MCF 10A (cell line): ENCODE measurements at regions not wholly inside any gene's neighbourhood (a gene's known extent, or its start where the extent isn't known, plus 50 kb on each side); places are given as distances from the start of the nearest gene placed in this dataset.
A peak's percentile ranks its signal among the peaks of the same experiment; 100 is the strongest.

Experiments
- BruUV-seq: library from RNA; stranded (reverse); fragments of 400-500 nt; replicated peaks from 2 replicates; lab custom pipeline; 2021; lab: Mats Ljungman, UMichigan
- CTCF ChIA-PET: fragments of 300-600 bp; sonication (Branson Sonifier 250); formaldehyde crosslinking; extraction: SDS; loops from one replicate; lab custom pipeline; 2021; ENCODE audit warnings: antibody characterized with exemption, inconsistent platforms; lab: Yijun Ruan, JAX
- POLR2A ChIA-PET: fragments of 300-600, 350-650 bp; sonication (Branson Sonifier 250); formaldehyde crosslinking; extraction: SDS; loops from one replicate; lab custom pipeline; 2020; ENCODE audit warnings: antibody characterized with exemption, inconsistent platforms; lab: Yijun Ruan, JAX
- DNase-seq: peaks from one replicate; pipeline ENCODE4 v3.0.0-alpha.2; 2018; ENCODE audit not compliant: unreplicated experiment
- H3K27ac Mint-ChIP-seq: one replicate; pipeline ENCODE4 v1.8.0; 2022; ENCODE audit warnings: mild to moderate bottlenecking, low read depth, mixed read lengths; ENCODE audit not compliant: unreplicated experiment
- H3K27me3 Mint-ChIP-seq: one replicate; pipeline ENCODE4 v1.8.0; 2022; ENCODE audit warnings: mixed read lengths; ENCODE audit not compliant: insufficient read depth, unreplicated experiment
- H3K36me3 Mint-ChIP-seq: one replicate; pipeline ENCODE4 v1.8.0; 2022; ENCODE audit warnings: mild to moderate bottlenecking, moderate library complexity, mixed read lengths; ENCODE audit not compliant: insufficient read depth, unreplicated experiment
- H3K4me1 Mint-ChIP-seq: one replicate; pipeline ENCODE4 v1.8.0; 2022; ENCODE audit warnings: mixed read lengths; ENCODE audit not compliant: insufficient read depth, unreplicated experiment
- H3K4me3 Mint-ChIP-seq: one replicate; pipeline ENCODE4 v1.8.0; 2022; ENCODE audit warnings: mild to moderate bottlenecking, moderate library complexity, mixed read lengths; ENCODE audit not compliant: unreplicated experiment
- H3K9me3 Mint-ChIP-seq: one replicate; pipeline ENCODE4 v1.8.0; 2022; ENCODE audit warnings: mixed read lengths; ENCODE audit not compliant: unreplicated experiment
- intact Hi-C: fragments of 100-400 bp; cut with micrococcal nuclease; formaldehyde crosslinking; loops from 2 replicates; pipeline ENCODE4 v1.14.1; 2022
- TF ChIP-seq, protein P1 (sequence below): fragments of 200-600 bp; IDR thresholded peaks from one replicate; pipeline ENCODE4 v1.8.0; 2022; ENCODE audit warnings: antibody characterized with exemption, mild to moderate bottlenecking; ENCODE audit not compliant: unreplicated experiment

DNA sequence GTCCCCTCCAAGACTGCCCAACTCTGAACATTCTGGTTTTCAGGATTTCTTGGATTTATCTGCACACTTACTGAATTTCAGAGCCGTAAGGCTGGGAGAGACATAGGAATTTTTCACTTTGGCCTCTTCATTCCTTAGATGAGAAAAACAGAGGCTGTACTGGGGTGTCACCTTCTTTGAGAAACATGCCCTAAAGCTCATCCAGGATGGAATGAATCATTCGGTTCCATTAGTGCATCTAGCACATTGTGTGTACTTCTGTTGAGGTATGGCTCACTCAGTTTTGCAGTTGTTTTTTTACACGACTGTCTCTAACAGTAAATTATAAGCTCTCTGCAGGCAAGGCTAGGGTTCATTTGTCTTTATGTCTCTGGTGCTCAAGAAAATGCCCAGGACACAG is 383.4 kb downstream of the GATA3 start:
- BruUV-seq: no TSS peak
- no peaks in the 10 kb centered on the region for H3K9me3 Mint-ChIP-seq

GRCh38 chr10:8438603-8439002 is 384.1 kb downstream of the GATA3 start:
- peaks cover 13% of the 10 kb centered on the region for H3K4me1 Mint-ChIP-seq
- TF ChIP-seq, protein P1, sequence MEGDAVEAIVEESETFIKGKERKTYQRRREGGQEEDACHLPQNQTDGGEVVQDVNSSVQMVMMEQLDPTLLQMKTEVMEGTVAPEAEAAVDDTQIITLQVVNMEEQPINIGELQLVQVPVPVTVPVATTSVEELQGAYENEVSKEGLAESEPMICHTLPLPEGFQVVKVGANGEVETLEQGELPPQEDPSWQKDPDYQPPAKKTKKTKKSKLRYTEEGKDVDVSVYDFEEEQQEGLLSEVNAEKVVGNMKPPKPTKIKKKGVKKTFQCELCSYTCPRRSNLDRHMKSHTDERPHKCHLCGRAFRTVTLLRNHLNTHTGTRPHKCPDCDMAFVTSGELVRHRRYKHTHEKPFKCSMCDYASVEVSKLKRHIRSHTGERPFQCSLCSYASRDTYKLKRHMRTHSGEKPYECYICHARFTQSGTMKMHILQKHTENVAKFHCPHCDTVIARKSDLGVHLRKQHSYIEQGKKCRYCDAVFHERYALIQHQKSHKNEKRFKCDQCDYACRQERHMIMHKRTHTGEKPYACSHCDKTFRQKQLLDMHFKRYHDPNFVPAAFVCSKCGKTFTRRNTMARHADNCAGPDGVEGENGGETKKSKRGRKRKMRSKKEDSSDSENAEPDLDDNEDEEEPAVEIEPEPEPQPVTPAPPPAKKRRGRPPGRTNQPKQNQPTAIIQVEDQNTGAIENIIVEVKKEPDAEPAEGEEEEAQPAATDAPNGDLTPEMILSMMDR: no peak
- H3K9me3 Mint-ChIP-seq: no peaks in the 10 kb centered on the region
- no TSS peak for BruUV-seq
- CTCF ChIA-PET: no interaction called here
- H3K36me3 Mint-ChIP-seq: no peaks in the 10 kb centered on the region
- intact Hi-C loops: no loop called here
- POLR2A ChIA-PET: interaction anchor here (0.8 to 1.4 kb wide), 3 partner anchors 16 to 293 kb away, joined by 3 to 4 read pairs (median 4); no protein-coding TSS in a partner anchor
- no peak for DNase-seq
- no peak overlapping the region for H3K4me3 Mint-ChIP-seq
- H3K27ac Mint-ChIP-seq: no peak overlapping the region
- peaks cover 16% of the 10 kb centered on the region for H3K27me3 Mint-ChIP-seq

More for the DNA sequence above, 383.4 kb downstream of the GATA3 start:
- no peaks in the 10 kb centered on the region for H3K36me3 Mint-ChIP-seq
- no peak overlapping the region for H3K4me3 Mint-ChIP-seq
- TF ChIP-seq, protein P1: no peak
- H3K27me3 Mint-ChIP-seq: peaks cover 16% of the 10 kb centered on the region
- H3K4me1 Mint-ChIP-seq: peaks cover 13% of the 10 kb centered on the region
- H3K27ac Mint-ChIP-seq: no peak overlapping the region
- intact Hi-C loops: no loop called here
- CTCF ChIA-PET: no interaction called here
- POLR2A ChIA-PET: interaction anchor here (0.5 to 1.4 kb wide), 4 partner anchors 11 to 293 kb away, joined by 3 to 4 read pairs (median 4); no protein-coding TSS in a partner anchor
- DNase-seq: peak; percentile 11

- Mint-ChIP-seq H3K4me3 (no peak overlapping the region), H3K4me1 (peaks cover 13% of the 10 kb centered on the region), H3K36me3 (no peaks in the 10 kb centered on the region), H3K27me3 (peaks cover 16% of the 10 kb centered on the region), H3K27ac (no peak overlapping the region), H3K9me3 (no peaks in the 10 kb centered on the region)
- ChIA-PET POLR2A (no interaction called here), CTCF (no interaction called here)
- intact Hi-C loops: no loop called here
- BruUV-seq: no TSS peak
- TF ChIP-seq, protein P1: no peak
- DNase-seq: no peak
These were observed 384.6 kb downstream of the GATA3 start for GRCh38 chr10:8439040-8439439.

DNA sequence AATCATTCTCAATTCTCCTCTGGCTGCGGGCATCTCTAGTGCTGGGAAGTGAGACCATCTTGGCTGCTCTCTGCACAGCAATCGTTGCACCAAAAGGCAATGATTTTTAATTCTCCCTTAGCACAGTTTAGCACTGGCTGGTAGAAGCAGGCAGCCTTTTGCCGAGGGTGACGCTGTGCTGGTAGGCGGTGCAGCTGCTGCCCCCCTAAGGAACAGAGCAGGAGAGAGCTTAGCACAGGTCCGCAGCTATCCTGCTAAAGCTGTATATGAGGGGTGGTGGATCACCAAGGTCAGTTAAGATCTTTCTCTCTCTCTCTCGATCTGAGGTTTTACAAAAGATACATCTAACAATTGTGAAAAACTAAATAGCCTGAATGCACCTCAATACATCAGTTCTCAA is 390.1 kb downstream of the GATA3 start:
- DNase-seq: no peak
- Mint-ChIP-seq H3K4me3 (no peak overlapping the region), H3K27me3 (peaks cover 16% of the 10 kb centered on the region), H3K36me3 (no peaks in the 10 kb centered on the region), H3K9me3 (no peaks in the 10 kb centered on the region), H3K27ac (no peak overlapping the region), H3K4me1 (no peaks in the 10 kb centered on the region)
- ChIA-PET CTCF (interaction anchor here (0.6 to 1.3 kb wide), 2 partner anchors 14 to 31 kb away, joined by 3 read pairs; no protein-coding TSS in a partner anchor), POLR2A (interaction anchor here (0.6 kb wide), 1 partner anchor 61 kb away, joined by 3 read pairs; no protein-coding TSS in a partner anchor)
- no TSS peak for BruUV-seq
- TF ChIP-seq, protein P1: no peak
- intact Hi-C loops: no loop called here
